Peyer's patch (tissue), 4 donors: ENCODE measurements at regions not wholly inside any gene's neighbourhood (a gene's known extent, or its start where the extent isn't known, plus 50 kb on each side); places are given as distances from the start of the nearest gene placed in this dataset.

Experiments used
- POLR2A ChIP-seq, 2 donors: fragments of 450-650 bp; IDR thresholded peaks; one replicate each; pipeline ENCODE4 v1.5.1; 2017; ENCODE audit warnings: antibody characterized with exemption in 2 of 2, mild to moderate bottlenecking in 2 of 2, moderate library complexity in 2 of 2
- TF ChIP-seq, protein P1 (sequence below), 6 experiments: fragments of 450-650 bp in 4 of 6; fragments of 200-600 bp in 2 of 6; sonication (generic) in 1 of 6; IDR thresholded peaks; one replicate each; pipeline ENCODE4 v1.5.1; 2017 to 2019; ENCODE audit warnings: antibody characterized with exemption in 6 of 6, mild to moderate bottlenecking in 3 of 6, moderate library complexity in 1 of 6

DNA sequence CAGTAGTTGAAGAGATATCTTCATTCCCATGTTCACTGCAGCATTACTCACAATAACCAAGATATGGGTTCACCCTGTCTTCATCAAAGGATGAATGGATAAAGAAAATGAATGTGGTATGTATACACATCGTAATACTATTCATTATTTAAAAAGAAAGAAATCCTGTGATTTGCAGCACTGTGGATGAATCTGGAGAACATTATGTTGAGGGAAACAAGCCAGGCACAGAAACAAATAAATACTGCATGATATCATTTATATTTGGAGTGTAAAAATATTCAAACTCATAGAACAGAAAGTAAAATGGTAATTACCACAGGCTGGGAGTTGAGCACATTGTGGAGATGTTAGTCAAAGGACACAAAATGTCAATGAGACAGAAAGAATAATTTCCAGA is 977.2 kb downstream of the AMY1C start:
- TF ChIP-seq, protein P1, sequence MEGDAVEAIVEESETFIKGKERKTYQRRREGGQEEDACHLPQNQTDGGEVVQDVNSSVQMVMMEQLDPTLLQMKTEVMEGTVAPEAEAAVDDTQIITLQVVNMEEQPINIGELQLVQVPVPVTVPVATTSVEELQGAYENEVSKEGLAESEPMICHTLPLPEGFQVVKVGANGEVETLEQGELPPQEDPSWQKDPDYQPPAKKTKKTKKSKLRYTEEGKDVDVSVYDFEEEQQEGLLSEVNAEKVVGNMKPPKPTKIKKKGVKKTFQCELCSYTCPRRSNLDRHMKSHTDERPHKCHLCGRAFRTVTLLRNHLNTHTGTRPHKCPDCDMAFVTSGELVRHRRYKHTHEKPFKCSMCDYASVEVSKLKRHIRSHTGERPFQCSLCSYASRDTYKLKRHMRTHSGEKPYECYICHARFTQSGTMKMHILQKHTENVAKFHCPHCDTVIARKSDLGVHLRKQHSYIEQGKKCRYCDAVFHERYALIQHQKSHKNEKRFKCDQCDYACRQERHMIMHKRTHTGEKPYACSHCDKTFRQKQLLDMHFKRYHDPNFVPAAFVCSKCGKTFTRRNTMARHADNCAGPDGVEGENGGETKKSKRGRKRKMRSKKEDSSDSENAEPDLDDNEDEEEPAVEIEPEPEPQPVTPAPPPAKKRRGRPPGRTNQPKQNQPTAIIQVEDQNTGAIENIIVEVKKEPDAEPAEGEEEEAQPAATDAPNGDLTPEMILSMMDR (IDR thresholded peaks at IDR 0.05): no peak
- TF ChIP-seq POLR2A (IDR thresholded peaks at IDR 0.05): no peak
